Breast epithelium (tissue), 3 donors: ENCODE measurements at regions not wholly inside any gene's neighbourhood (a gene's known extent, or its start where the extent isn't known, plus 50 kb on each side); places are given as distances from the start of the nearest gene placed in this dataset.

ENCODE experiments used
- CTCF ChIP-seq, 3 donors: fragments of 450-650 bp; IDR thresholded peaks; one replicate each; pipeline ENCODE4 v1.5.1; 2016 to 2017; ENCODE audit warnings: antibody characterized with exemption in 3 of 3, mild to moderate bottlenecking in 3 of 3, moderate library complexity in 3 of 3
- POLR2A ChIP-seq: fragments of 450-650 bp; IDR thresholded peaks from one replicate; pipeline ENCODE4 v1.6.1; 2016; ENCODE audit warnings: antibody characterized with exemption, mild to moderate bottlenecking, moderate library complexity

DNA sequence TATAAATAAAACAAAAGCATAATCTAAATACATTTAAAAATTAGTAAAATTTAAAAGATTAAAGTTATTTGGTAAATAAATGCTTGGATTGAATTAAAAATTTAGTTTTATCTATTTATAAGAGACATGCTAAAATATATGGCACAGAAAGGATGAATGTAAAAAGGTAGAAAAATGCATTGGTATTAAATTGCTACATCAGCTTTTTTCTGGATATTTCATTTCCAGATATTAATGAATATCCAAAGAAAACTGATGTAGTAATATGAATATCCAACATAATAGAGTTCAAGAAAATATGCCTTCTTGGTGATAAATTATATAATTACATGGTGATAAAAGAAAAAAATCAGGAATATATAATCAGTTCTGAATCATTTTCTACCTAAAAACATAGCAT lies 1743.9 kb downstream of the RPA4 start:
- TF ChIP-seq CTCF (IDR thresholded peaks at IDR 0.05) (no peak), POLR2A (no peak)
